Activated naive CD8-positive, alpha-beta T cell treated with anti-CD3 and anti-CD28 coated beads, Interleukin-2, amount 10 ng/mL, durations not matched to agents 7 days and 5 days (primary cell): ENCODE measurements at regions not wholly inside any gene's neighbourhood (a gene's known extent, or its start where the extent isn't known, plus 50 kb on each side); places are given as distances from the start of the nearest gene placed in this dataset. TPM values are rescaled to one million over a fixed set of nuclear protein-coding genes. Genes with fewer than 3 reads are reported as not detected.

Experiments used
- ATAC-seq: fragments of 150-1000 bp; cut with Tn5 transposase; one replicate; pipeline ENCODE4 v1.10.0; 2021; ENCODE audit warnings: low read depth, moderate library complexity
- POLR2A ChIA-PET: fragments of 350-600 bp; sonication (Branson Sonifier 250); formaldehyde crosslinking; loops from one replicate; lab custom pipeline; 2021; ENCODE audit warnings: antibody characterized with exemption; lab: Charles Lee
- DNase-seq: peaks from one replicate; pipeline ENCODE4 v3.0.0; 2021
- H3K27ac Mint-ChIP-seq: one replicate; pipeline ENCODE4 v1.8.0; 2022; ENCODE audit warnings: mild to moderate bottlenecking, mixed read lengths
- H3K27me3 Mint-ChIP-seq: one replicate; pipeline ENCODE4 v1.8.0; 2022; ENCODE audit warnings: mild to moderate bottlenecking, moderate library complexity, mixed read lengths
- H3K36me3 Mint-ChIP-seq: one replicate; pipeline ENCODE4 v1.8.0; 2021; ENCODE audit warnings: mild to moderate bottlenecking, mixed read lengths
- H3K4me1 Mint-ChIP-seq: one replicate; pipeline ENCODE4 v1.8.0; 2021; ENCODE audit warnings: mixed read lengths
- H3K4me3 Mint-ChIP-seq: one replicate; pipeline ENCODE4 v1.8.0; 2022; ENCODE audit warnings: mild to moderate bottlenecking, moderate library complexity, mixed read lengths
- H3K9me3 Mint-ChIP-seq: one replicate; pipeline ENCODE4 v1.8.0; 2021; ENCODE audit warnings: mixed read lengths
- microRNA-seq: library from miRNA; unstranded; fragments of <30 nt; microRNA quantifications from one replicate; pipeline ENCODE4 v1.2.0, GENCODE V29; 2022

DNA sequence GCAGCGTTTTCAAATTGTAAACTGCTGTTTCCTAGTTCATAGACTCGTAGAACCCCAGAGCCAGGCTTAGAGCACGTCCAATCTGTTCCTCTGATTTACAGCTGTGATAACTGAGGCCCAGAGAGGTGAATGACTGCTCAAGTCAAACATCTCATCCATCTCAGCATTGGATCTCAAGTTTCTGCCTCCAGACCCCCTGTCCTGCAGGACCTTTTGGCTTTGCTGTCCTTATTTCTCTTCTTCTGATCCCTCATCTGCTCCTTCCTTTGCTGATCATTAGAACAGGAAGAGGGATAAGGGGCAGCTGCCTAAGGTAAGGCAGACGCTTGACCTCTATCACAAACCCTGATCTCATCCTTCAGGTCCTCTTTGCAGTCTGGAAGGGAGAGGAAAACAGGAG is 58.5 kb upstream of the CREB1 start:
- Mint-ChIP-seq H3K36me3 (no peaks in the 10 kb centered on the region), H3K27me3 (peaks cover 11% of the 10 kb centered on the region), H3K4me3 (no peak overlapping the region), H3K27ac (no peak overlapping the region), H3K9me3 (no peaks in the 10 kb centered on the region), H3K4me1 (peaks cover 20% of the 10 kb centered on the region)
- no peak for DNase-seq
- ATAC-seq = no peak
- POLR2A ChIA-PET = no interaction called here

DNA sequence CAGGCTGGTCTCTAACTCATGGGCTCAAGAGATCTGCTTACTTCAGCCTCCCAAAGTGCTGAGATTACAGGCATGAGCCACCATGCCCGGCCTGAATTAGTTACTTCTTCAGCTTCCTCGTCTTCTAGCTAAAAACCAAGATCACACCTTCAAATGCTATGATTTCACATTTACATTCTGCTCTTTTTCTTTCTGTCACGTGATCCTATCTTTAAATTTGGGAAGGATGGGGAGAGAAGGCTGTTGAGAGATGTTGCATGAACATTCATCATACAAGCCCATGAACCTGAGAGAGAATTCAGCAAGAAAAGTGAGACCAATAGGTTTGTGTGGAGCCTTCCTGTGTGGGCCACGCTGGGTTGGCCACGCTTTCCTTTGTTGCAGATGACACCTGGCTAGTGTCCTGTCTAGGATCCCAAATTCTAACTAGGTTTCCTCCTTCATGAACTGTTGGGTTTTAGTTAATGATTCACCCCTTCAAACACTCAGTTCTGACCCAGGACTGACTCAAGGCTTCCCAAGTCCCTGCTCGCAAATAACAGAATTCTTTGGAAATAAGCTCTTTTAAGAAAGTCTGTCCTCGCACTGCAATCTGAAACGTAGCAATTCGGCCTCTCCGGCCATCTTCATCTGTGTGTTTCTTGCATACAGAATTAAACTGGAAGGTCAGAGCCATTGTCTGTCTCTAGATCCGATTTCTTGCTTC is 57.3 kb upstream of the CREB1 start:
- peaks cover 11% of the 10 kb centered on the region for H3K27me3 Mint-ChIP-seq
- ATAC-seq (no peak), DNase-seq (no peak)
- no peaks in the 10 kb centered on the region for H3K9me3 Mint-ChIP-seq
- H3K4me1 Mint-ChIP-seq = peaks cover 20% of the 10 kb centered on the region
- no peaks in the 10 kb centered on the region for H3K36me3 Mint-ChIP-seq
- POLR2A ChIA-PET = interaction anchor here (0.7 kb wide), 1 partner anchor 307 kb away, joined by 3 read pairs; the partner anchor contains the start of gene KLF7
- no peak overlapping the region for H3K27ac Mint-ChIP-seq
- H3K4me3 Mint-ChIP-seq = no peak overlapping the region

DNA sequence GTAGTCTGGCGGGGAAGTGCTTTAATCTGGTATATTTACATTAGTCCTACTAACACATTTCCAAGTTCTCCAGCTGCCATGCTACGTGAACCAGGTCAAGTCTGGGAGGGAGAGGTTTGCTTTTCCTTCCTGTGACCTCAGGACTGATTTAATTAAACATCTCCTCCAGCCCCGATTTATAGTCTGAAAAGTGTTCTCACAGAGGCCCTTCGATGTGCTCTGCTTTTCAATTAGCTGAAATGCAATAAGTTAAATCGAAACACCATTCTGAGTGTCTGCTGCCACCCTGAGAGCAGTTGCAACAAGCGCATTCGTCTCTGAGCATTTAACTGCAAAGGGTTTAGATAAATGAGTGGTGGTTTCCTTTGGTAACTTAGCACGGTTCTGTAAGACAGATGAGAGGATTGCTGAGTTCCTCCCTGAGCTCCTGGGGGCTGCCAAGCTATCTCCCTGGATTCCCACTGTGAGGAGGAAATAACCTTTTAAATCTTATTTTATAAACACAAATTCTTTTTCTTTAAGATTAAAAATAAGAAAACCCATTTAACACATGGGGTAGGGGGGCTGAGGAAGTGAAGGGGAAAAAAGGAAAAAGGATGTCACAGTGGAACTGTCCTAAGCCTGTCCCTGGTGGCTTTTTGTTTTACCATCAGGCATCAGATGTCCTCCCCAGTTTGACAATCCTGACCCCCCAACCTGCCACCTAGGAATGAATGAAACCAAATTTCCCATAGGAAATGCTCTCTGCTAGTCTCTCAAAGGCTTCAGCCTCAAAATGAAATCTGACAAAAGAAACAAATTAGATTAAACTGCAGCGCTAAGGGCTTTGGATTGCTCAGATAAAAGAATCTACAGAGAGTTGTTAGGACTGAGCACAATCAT is 56.5 kb upstream of the CREB1 start:
- Mint-ChIP-seq H3K4me1 (peaks cover 16% of the 10 kb centered on the region), H3K27ac (no peak overlapping the region), H3K4me3 (no peak overlapping the region), H3K36me3 (no peaks in the 10 kb centered on the region), H3K27me3 (peaks cover 11% of the 10 kb centered on the region), H3K9me3 (no peaks in the 10 kb centered on the region)
- ATAC-seq (peak; percentile 79), DNase-seq (no peak)
- POLR2A ChIA-PET = interaction anchor here (0.7 kb wide), 1 partner anchor 307 kb away, joined by 3 read pairs; the partner anchor contains the start of gene KLF7

DNA sequence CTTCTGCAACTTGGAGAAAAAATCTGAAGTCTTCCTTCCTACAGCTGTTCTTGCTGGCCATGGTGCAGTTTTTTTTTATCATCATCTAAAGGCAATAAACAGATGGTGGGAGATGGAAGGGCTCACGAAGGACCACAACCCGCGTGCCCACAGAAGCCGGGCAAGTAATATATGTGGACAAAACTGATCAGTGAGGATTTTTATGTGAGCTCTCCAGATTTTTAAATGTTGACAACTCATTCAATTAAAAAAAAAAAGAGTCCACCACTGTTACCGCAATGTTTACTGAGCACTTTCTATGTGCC is 55.9 kb upstream of the CREB1 start:
- no peaks in the 10 kb centered on the region for H3K9me3 Mint-ChIP-seq
- peaks cover 21% of the 10 kb centered on the region for H3K4me1 Mint-ChIP-seq
- peaks cover 11% of the 10 kb centered on the region for H3K27me3 Mint-ChIP-seq
- H3K36me3 Mint-ChIP-seq = no peaks in the 10 kb centered on the region
- POLR2A ChIA-PET = no interaction called here
- H3K27ac Mint-ChIP-seq = no peak overlapping the region
- ATAC-seq = no peak
- no peak for DNase-seq
- no peak overlapping the region for H3K4me3 Mint-ChIP-seq

DNA sequence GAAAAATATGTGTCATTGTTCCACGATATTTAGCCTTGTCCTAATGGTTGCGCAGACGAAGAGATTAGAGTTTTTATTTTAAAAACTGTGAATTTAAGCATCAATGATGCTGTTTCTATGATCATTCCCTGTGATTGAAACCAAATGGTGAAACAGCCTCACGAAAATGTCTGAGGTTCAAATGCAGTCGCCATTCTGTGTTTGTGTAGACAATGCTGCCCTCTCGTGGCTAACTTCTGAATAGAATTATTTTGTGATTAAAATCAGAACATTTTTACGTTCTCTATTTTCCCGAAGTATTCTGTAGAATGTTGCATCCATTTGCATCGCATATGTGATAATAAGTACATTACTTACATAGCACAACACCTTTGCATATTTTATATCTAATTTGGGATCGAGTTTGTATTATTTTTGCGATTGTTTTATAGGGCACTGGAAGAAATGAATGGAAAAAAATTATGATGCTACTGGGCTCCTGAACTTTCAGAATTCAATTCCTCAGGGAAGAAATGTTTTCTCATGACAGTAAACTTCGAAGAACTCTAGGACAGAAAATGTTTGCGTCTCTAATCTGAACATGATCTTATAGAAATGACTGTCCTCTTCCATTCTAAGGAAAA is 54.8 kb upstream of the CREB1 start:
- Mint-ChIP-seq H3K27me3 (peaks cover 11% of the 10 kb centered on the region), H3K4me1 (peaks cover 29% of the 10 kb centered on the region), H3K4me3 (peak overlapping the region; percentile 41), H3K36me3 (no peaks in the 10 kb centered on the region), H3K9me3 (no peaks in the 10 kb centered on the region), H3K27ac (no peak overlapping the region)
- POLR2A ChIA-PET = no interaction called here
- ATAC-seq (no peak), DNase-seq (no peak)

DNA sequence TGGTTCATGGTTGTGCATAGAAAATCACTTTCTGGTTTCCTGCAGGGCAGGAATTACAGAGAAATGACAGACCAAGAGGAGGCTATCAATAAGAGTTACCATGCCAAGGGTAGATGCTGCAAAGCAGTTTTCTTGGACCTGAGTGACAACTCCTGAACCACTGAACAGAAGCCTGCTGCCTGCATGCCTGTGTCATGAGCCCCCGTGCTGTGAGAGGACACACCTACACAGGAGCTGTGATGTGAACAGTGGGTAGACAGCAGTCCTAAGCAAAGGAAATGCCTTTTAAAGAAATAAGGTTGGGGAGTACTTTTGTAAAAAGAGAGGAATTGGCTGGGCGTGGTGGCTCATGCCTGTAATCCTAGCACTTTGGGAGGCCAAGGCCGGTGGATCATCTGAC is 54.2 kb upstream of the CREB1 start:
- peaks cover 29% of the 10 kb centered on the region for H3K4me1 Mint-ChIP-seq
- peaks cover 11% of the 10 kb centered on the region for H3K27me3 Mint-ChIP-seq
- no peaks in the 10 kb centered on the region for H3K36me3 Mint-ChIP-seq
- peak; percentile 30 for ATAC-seq
- no peak for DNase-seq
- no peaks in the 10 kb centered on the region for H3K9me3 Mint-ChIP-seq
- no peak overlapping the region for H3K4me3 Mint-ChIP-seq
- POLR2A ChIA-PET = no interaction called here
- H3K27ac Mint-ChIP-seq = no peak overlapping the region

DNA sequence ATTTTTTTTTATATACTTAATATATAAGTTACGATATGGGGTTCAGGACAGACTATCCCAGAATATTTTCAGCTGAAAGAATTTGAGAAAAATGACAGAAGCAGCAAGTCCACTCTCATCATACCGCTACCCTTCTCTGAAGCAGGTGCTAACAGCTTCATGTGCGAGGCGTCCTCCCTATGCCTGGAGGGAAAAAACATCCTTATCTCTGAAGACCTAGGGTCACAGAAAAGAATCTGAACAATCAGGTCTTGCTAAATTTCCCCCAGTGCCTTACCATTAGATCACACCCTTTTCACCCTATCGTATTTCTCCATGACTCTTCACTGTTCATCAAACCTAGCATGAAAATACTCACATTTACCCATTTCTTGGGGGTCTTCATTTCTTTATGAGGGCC is 51.9 kb upstream of the CREB1 start:
- H3K4me1 Mint-ChIP-seq = peaks cover 32% of the 10 kb centered on the region
- POLR2A ChIA-PET = no interaction called here

DNA sequence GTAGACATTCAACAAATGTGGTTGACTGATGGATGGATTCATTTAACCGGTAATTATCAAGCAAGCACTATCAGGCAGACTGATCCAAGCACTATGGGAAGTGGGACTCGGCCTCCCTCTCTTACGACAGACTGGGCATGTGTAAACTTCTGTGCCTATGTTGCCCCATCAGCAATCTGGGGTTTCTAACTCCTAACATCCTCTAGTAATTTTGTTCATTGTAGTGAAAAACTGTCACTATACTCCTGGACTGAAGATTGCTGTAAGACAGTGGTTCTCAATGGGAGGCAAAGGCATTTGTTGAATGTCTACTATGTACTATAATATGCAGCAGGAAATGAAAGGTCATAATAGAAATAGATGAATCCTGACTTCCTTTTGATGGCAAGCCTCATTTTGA is 51.2 kb upstream of the CREB1 start:
- Mint-ChIP-seq H3K36me3 (no peaks in the 10 kb centered on the region), H3K27ac (no peak overlapping the region), H3K4me1 (peaks cover 28% of the 10 kb centered on the region), H3K9me3 (no peaks in the 10 kb centered on the region), H3K4me3 (no peak overlapping the region), H3K27me3 (peaks cover 2% of the 10 kb centered on the region)
- DNase-seq (no peak), ATAC-seq (no peak)
- POLR2A ChIA-PET = no interaction called here

More for the DNA sequence above, 51.9 kb upstream of the CREB1 start:
- peaks cover 2% of the 10 kb centered on the region for H3K27me3 Mint-ChIP-seq
- no peak overlapping the region for H3K4me3 Mint-ChIP-seq
- no peaks in the 10 kb centered on the region for H3K36me3 Mint-ChIP-seq
- no peaks in the 10 kb centered on the region for H3K9me3 Mint-ChIP-seq
- DNase-seq = no peak
- H3K27ac Mint-ChIP-seq = no peak overlapping the region
- no peak for ATAC-seq

DNA sequence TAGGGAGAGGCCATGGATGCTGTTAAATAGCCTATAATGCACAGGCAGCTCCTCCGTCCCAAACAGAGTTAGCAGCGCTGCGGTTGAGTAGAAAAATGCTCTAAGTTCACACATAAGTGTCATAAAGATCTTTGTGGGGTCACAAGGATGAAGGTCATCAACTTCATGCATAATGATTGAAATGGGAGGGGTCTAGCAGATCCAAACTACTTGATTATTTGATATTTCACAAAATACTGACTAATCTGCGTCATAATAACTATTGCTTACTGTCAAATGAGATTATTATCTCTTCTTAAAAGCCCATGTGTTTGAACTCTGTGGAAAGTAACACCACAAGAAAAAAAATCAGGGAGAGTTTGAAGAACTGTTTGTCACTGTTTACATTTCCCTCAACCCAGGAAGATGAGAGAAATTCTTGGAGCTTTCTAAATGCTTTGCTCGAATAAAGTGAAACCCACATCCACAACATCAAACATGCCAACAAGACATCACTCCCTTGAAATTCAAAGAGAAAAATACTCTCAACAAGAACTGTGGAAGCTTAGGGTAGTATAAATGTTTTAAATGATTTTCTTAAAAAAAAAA is 50.5 kb upstream of the CREB1 start:
- ATAC-seq = no peak
- no peaks in the 10 kb centered on the region for H3K36me3 Mint-ChIP-seq
- no peak for DNase-seq
- H3K27me3 Mint-ChIP-seq = peaks cover 2% of the 10 kb centered on the region
- no peak overlapping the region for H3K4me3 Mint-ChIP-seq
- POLR2A ChIA-PET = interaction anchor here (0.6 kb wide), 1 partner anchor 350 kb away, joined by 3 read pairs; no protein-coding TSS in a partner anchor
- H3K27ac Mint-ChIP-seq = no peak overlapping the region
- H3K4me1 Mint-ChIP-seq = peaks cover 28% of the 10 kb centered on the region
- no peaks in the 10 kb centered on the region for H3K9me3 Mint-ChIP-seq

Small RNA genes in the stretch of these regions (microRNA-seq; reads per million reads assigned to microRNA genes)
- not detected for gene MIR1302-4
